ES-I3 (cell line): ENCODE measurements at regions not wholly inside any gene's neighbourhood (a gene's known extent, or its start where the extent isn't known, plus 50 kb on each side); places are given as distances from the start of the nearest gene placed in this dataset.

Experiments
- H3K36me3 ChIP-seq: 2 replicates; pipeline ENCODE4 v1.6.1; 2013; ENCODE audit warnings: mild to moderate bottlenecking, low read length, control low read depth, moderate library complexity; ENCODE audit not compliant: insufficient read depth
- H3K4me1 ChIP-seq: 2 replicates; pipeline ENCODE4 v1.6.1; 2013; ENCODE audit warnings: mild to moderate bottlenecking, control low read depth, low read length; ENCODE audit not compliant: insufficient read depth
- H3K9ac ChIP-seq: 2 replicates; pipeline ENCODE4 v1.6.1; 2013; ENCODE audit warnings: low read depth, mild to moderate bottlenecking, low read length, moderate library complexity
- H3K9me3 ChIP-seq: 2 replicates; pipeline ENCODE4 v1.6.1; 2013; ENCODE audit warnings: mild to moderate bottlenecking, low read length, moderate library complexity; ENCODE audit not compliant: control insufficient read depth, insufficient read depth

GRCh38 chr7:98679741-98680140 lies 62.7 kb downstream of the NPTX2 start:
- Histone ChIP-seq H3K4me1 (no peaks in the 10 kb centered on the region), H3K9ac (no peak overlapping the region), H3K9me3 (no peaks in the 10 kb centered on the region), H3K36me3 (no peaks in the 10 kb centered on the region)

GRCh38 chr7:98681511-98681910 lies 64.4 kb downstream of the NPTX2 start:
- Histone ChIP-seq H3K4me1 (no peaks in the 10 kb centered on the region), H3K9ac (no peak overlapping the region), H3K36me3 (no peaks in the 10 kb centered on the region), H3K9me3 (no peaks in the 10 kb centered on the region)

GRCh38 chr7:98681951-98682350 lies 64.9 kb downstream of the NPTX2 start:
- no peaks in the 10 kb centered on the region for H3K36me3 ChIP-seq
- H3K9ac ChIP-seq, result no peak overlapping the region
- H3K4me1 ChIP-seq, result no peaks in the 10 kb centered on the region
- no peaks in the 10 kb centered on the region for H3K9me3 ChIP-seq

- H3K9me3 ChIP-seq, result no peaks in the 10 kb centered on the region
- no peaks in the 10 kb centered on the region for H3K36me3 ChIP-seq
- H3K4me1 ChIP-seq, result no peaks in the 10 kb centered on the region
- H3K9ac ChIP-seq, result no peak overlapping the region
Measured at GRCh38 chr7:98683514-98683913, 66.4 kb downstream of the NPTX2 start.

DNA sequence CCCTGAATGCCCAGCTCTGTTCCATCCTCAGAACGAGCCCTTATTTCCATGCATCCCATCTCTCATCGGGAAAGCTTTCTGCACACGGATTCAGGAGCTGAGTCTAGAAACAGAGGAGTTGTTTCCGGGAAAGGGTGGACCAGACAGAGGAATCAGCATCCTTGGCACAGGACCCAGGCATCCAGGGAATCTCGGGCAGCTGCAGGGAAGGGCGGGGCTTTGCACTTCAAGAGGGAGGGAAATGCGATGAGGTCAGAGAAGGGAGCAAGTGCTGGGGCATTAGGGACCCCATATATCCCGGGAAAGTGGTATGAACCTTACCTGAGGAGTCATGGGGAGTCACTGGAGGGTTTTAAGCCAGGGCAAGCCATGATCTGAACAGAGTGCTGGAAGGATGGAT lies 68.5 kb downstream of the NPTX2 start:
- Histone ChIP-seq H3K9ac (no peak overlapping the region), H3K4me1 (no peaks in the 10 kb centered on the region), H3K36me3 (no peaks in the 10 kb centered on the region), H3K9me3 (no peaks in the 10 kb centered on the region)

DNA sequence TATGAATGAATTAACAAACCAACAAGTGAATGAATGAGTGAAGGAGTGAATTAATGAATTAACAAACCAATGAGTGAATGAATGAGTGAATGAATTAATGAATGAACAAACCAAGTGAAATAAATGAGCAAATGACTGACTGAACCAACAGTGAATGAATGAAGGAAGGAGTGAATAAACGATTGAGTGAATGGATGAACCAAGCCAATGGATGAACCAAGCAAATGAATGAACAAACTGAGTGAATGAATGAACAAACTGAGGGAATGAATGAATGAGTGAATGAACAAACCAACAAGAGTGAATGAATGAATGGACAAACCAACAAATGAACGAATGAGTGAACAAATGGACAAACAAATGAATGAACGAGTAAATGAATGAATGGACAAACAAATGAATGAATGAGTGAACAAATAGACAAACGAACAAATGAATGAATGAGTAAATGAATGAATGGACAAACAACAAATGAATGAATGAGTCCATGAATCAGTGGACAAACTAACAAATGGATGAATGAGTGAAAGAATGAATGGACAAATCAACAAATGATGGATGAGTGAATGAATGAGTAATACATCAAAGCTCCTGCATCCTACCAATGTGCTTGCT lies 69.5 kb downstream of the NPTX2 start:
- Histone ChIP-seq H3K4me1 (no peaks in the 10 kb centered on the region), H3K9ac (no peak overlapping the region), H3K36me3 (no peaks in the 10 kb centered on the region), H3K9me3 (no peaks in the 10 kb centered on the region)

DNA sequence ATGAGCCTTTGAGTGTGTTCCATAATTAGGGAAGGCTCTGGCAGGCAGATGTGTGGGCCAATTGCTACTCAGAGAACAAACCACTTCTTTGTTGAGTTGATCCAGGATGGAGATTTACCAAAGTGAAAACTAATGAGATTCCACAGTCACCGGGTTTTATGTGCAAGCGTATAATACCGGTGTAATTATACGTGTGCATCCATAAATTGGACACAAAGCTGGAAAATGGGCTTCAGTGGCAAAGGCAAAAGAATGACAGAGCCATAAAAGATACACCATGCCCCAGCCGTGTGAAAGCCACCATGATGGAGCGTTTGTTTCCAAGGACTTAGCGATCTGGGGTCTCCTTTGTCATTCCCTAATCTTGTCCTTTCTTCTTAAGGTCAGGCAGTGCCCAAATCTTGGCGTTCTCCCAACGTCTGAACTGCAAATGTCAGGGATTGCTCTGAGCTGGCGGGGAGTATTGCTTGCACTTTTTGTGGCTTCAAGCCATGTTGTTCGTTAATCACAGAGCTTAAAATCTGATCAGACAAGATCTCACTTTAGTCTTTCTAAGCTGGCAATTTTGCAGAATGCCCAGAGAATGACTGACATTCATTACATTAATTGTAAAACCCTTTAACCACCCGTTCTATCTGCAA lies 70.1 kb downstream of the NPTX2 start:
- Histone ChIP-seq H3K4me1 (no peaks in the 10 kb centered on the region), H3K9me3 (no peaks in the 10 kb centered on the region), H3K36me3 (no peaks in the 10 kb centered on the region), H3K9ac (no peak overlapping the region)

GRCh38 chr7:98691619-98692018 lies 74.5 kb downstream of the NPTX2 start:
- Histone ChIP-seq H3K9me3 (no peaks in the 10 kb centered on the region), H3K9ac (no peak overlapping the region), H3K4me1 (no peaks in the 10 kb centered on the region), H3K36me3 (no peaks in the 10 kb centered on the region)

DNA sequence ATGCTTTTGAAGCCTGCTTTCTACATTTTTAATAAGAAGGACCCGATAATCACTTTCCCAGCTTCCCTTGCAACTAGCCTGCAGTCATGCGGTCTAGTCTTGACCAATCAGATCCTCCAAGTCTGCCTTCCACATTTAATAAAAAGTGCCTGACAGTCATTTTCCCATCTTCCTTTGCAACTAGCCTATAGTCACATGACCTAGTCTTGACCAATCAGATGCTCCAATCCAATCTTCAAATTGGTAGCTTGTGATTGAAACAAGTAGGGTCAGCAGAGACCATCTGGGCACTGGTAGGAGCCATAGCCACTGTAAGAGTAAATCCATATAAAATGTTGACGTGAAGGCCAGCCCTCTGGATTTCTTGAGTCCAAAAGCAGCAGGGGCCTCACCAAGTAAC lies 80.0 kb downstream of the NPTX2 start:
- Histone ChIP-seq H3K9ac (no peak overlapping the region), H3K4me1 (no peaks in the 10 kb centered on the region), H3K9me3 (no peaks in the 10 kb centered on the region), H3K36me3 (no peaks in the 10 kb centered on the region)

DNA sequence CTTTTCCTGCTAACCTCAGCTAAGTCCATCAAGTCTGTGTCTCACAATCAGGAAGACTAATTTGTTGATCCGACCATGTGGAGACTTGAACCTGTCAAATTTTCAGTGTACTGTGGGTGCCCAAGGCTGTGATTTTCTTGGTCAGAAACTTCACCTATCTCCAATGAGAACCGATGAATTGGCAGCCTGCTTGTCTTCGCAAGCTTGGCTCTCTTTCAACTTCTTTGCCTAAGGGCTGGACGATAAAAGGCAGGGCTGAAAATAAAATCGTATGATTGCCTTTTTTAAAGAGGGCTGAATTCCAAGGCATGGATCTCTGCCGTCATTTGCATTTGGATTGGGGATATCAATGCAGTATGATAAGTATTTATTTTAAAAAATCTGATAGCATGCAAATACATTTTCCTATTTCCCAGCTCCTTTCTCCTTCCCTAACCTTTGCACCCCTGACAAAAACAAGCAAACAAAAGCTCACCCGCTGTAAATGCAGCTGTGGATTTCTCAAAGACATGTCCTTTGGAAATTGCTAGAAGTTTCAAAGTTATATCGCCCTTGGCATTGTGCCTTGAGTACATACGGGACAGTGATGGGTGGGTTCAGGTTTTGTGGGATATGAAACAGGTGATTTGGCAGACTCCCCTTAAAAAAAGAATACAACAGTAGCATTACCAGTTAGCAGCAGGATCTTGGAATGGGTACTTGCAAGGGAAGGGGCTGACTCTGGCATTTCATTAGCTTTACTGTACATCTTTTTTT lies 80.6 kb downstream of the NPTX2 start:
- Histone ChIP-seq H3K9ac (no peak overlapping the region), H3K4me1 (no peaks in the 10 kb centered on the region), H3K9me3 (no peaks in the 10 kb centered on the region), H3K36me3 (no peaks in the 10 kb centered on the region)

DNA sequence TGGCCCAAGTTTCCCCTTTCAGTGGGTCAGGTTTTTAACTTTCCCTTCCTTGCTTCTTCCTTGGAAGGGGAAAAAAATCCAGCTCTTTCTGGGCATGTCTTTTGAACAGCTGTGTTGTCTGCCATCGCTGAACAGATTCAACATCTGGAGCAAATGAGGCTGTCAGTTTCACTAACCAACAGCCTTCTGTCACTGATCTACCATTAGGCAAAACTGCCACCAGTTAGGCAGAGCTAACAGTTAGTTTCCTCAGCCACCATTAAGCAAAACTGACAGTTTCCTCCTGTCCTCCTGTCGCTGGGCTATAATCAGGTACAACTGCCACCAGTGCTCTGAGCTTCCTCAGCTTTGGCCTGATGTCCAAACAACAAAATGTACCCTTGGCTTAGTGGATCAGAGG lies 81.9 kb downstream of the NPTX2 start:
- Histone ChIP-seq H3K9me3 (no peaks in the 10 kb centered on the region), H3K9ac (no peak overlapping the region), H3K4me1 (no peaks in the 10 kb centered on the region)

GRCh38 chr7:98700533-98700932 lies 83.4 kb downstream of the NPTX2 start:
- H3K36me3 ChIP-seq, result no peaks in the 10 kb centered on the region
- no peaks in the 10 kb centered on the region for H3K9me3 ChIP-seq
- no peaks in the 10 kb centered on the region for H3K4me1 ChIP-seq
- H3K9ac ChIP-seq, result no peak overlapping the region

More for the DNA sequence above, 81.9 kb downstream of the NPTX2 start:
- H3K36me3 ChIP-seq, result no peaks in the 10 kb centered on the region

DNA sequence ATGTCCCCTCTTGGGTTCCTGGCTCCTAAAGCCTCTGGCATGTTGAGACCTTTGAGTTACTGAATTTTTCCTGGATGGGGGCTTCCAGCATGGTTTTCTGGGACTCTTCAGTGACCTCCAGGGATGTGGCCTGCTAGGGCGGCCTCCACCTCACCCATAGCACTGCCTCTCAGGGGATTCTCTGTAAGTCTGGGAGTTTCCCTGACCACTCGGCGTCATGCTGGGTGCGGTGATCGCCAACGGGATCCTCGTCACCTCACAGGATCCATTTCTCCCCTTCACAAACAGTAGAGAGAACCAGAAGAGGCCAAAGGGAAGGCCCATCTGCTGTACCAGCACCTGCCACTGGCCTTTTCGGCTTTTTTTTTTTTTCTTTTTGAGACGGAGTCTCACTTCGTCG lies 84.3 kb downstream of the NPTX2 start:
- no peak overlapping the region for H3K9ac ChIP-seq
- H3K36me3 ChIP-seq, result no peaks in the 10 kb centered on the region
- H3K4me1 ChIP-seq, result no peaks in the 10 kb centered on the region
- no peaks in the 10 kb centered on the region for H3K9me3 ChIP-seq

DNA sequence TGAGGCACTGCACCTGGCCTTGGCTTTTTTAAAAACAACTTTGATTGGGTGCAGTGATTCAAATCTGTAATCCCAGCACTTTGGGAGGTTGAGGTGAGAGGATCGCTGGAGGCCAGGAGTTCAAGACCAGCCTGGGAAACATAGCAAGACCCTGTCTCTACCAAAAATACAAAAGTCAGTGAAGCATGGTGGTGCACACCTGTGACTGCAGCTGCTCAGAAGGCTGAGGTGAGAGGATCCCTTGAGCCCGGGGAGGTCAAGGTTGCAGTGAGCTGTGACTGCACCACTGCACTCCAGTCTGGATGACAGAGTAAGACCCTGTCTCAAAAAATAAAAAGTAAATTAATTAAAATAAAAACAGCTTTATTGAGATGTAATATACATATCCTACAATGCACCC lies 84.9 kb downstream of the NPTX2 start:
- no peaks in the 10 kb centered on the region for H3K4me1 ChIP-seq
- no peak overlapping the region for H3K9ac ChIP-seq
- H3K9me3 ChIP-seq, result no peaks in the 10 kb centered on the region
- no peaks in the 10 kb centered on the region for H3K36me3 ChIP-seq

DNA sequence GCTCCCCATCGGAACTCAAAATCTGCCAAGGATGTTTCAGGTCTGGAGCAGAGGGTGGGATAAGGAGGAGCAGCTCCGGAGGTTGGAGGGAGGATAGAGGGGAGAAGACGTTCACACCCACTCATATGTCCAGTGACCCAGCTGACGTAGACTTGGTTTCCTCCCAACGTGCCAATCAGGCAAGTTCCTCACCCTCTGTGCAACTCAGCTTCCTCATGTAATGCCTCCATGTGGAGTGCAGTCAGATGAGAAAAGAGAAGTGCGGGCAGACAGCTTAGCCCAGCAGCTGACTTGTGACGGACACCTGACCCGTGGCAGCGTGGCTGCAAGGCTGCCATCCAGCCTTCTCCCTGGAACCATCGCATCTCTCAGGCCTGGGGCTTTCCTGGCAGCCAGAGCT lies 86.8 kb downstream of the NPTX2 start:
- H3K4me1 ChIP-seq, result no peaks in the 10 kb centered on the region
- no peak overlapping the region for H3K9ac ChIP-seq
- H3K9me3 ChIP-seq, result no peaks in the 10 kb centered on the region
- no peaks in the 10 kb centered on the region for H3K36me3 ChIP-seq
